ENCODE measurements at regions not wholly inside any gene's neighbourhood (a gene's known extent, or its start where the extent isn't known, plus 50 kb on each side); places are given as distances from the start of the nearest gene placed in this dataset.
"Not testable (repeated sequence)": the region's sequence is repeated elsewhere in the genome, so short reads cannot be mapped to it uniquely, and the experiment has no call there.

GRCh38 chr21:22277341-22277740 lies 1279.1 kb downstream of the NCAM2 start:
- peak; percentile 25 for DNase-seq

GRCh38 chr21:22278366-22278765 lies 1280.2 kb downstream of the NCAM2 start:
- no peak for DNase-seq

- no peak for DNase-seq
Measured at GRCh38 chr21:22280851-22281250, 1282.6 kb downstream of the NCAM2 start.

GRCh38 chr21:22288885-22289499 lies 1290.8 kb downstream of the NCAM2 start:
- DNase-seq: no peak

GRCh38 chr21:22292144-22292543 lies 1293.9 kb downstream of the NCAM2 start:
- DNase-seq: no peak

- no peak for DNase-seq
Measured at GRCh38 chr21:22297575-22297974, 1299.4 kb downstream of the NCAM2 start.

GRCh38 chr21:22311741-22312462 lies 1313.7 kb downstream of the NCAM2 start:
- no peak for DNase-seq

- no peak for DNase-seq
Measured at GRCh38 chr21:22314963-22315362, 1316.8 kb downstream of the NCAM2 start.

GRCh38 chr21:22319435-22319834 lies 1321.2 kb downstream of the NCAM2 start:
- no peak for DNase-seq

GRCh38 chr21:22342889-22343288 lies 1344.7 kb downstream of the NCAM2 start:
- peak; percentile 53 for DNase-seq

- no peak for DNase-seq
Measured at GRCh38 chr21:22343303-22343702, 1345.1 kb downstream of the NCAM2 start.

GRCh38 chr21:22343721-22344120 lies 1345.5 kb downstream of the NCAM2 start:
- no peak for DNase-seq

- DNase-seq: no peak
Measured at GRCh38 chr21:22345624-22346023, 1347.4 kb downstream of the NCAM2 start.

- DNase-seq: no peak
Measured at GRCh38 chr21:22346576-22346975, 1348.4 kb downstream of the NCAM2 start.

GRCh38 chr21:22351076-22351475 lies 1352.9 kb downstream of the NCAM2 start:
- no peak for DNase-seq

GRCh38 chr21:22352088-22352487 lies 1353.9 kb downstream of the NCAM2 start:
- no peak for DNase-seq

GRCh38 chr21:22355949-22356348 lies 1357.7 kb downstream of the NCAM2 start:
- no peak for DNase-seq

- no peak for DNase-seq
Measured at GRCh38 chr21:22356663-22357062, 1358.5 kb downstream of the NCAM2 start.

GRCh38 chr21:22359599-22359998 lies 1361.4 kb downstream of the NCAM2 start:
- not testable (repeated sequence) for DNase-seq

GRCh38 chr21:22363504-22363903 lies 1365.3 kb downstream of the NCAM2 start:
- no peak for DNase-seq

- no peak for DNase-seq
Measured at GRCh38 chr21:22364163-22364562, 1366.0 kb downstream of the NCAM2 start.

- DNase-seq: no peak
Measured at GRCh38 chr21:22374218-22374969, 1376.2 kb downstream of the NCAM2 start.

- not testable (repeated sequence) for DNase-seq
Measured at GRCh38 chr21:22377795-22378194, 1379.6 kb downstream of the NCAM2 start.
